ENCODE measurements at regions not wholly inside any gene's neighbourhood (a gene's known extent, or its start where the extent isn't known, plus 50 kb on each side); places are given as distances from the start of the nearest gene placed in this dataset.

DNA sequence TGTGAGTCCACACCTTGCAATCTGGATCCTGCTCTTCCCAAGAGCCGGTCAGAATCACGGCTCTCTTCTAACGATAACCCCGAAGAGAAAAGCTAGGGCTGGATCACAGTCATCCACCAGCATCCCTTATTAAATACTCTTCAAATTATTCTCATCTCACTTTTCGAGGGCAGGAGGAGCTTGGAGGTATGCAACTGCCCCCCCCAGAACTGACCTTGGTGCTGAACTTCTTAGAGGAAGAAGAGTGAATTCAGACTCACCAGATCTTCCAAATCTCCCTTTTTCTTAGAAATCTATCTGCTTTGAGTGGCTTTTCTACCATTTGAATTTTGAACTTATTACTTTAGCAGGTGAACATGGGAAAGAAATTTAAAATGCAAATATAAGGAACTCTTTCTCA is 75.7 kb downstream of the MED10 start:
- no peak for DNase-seq (ENCODE audit: low read depth in 2 of 2)
- no peaks in the 10 kb centered on the region for H3K36me3 ChIP-seq (ENCODE audit: control insufficient read depth, insufficient read depth, low read length)
- no peaks in the 10 kb centered on the region for H4K20me1 ChIP-seq (ENCODE audit: control insufficient read depth, extremely low read depth, insufficient read depth, low read length)
- H3K4me2 ChIP-seq (ENCODE audit: extremely low read depth, insufficient read depth, low read length): no peak overlapping the region
- H3K27ac ChIP-seq (ENCODE audit: insufficient read depth, low read length): no peak overlapping the region
- TF ChIP-seq EZH2 (IDR thresholded peaks at IDR 0.05; ENCODE audit: low read length, missing control alignments): no peak
- TF ChIP-seq, protein P1, sequence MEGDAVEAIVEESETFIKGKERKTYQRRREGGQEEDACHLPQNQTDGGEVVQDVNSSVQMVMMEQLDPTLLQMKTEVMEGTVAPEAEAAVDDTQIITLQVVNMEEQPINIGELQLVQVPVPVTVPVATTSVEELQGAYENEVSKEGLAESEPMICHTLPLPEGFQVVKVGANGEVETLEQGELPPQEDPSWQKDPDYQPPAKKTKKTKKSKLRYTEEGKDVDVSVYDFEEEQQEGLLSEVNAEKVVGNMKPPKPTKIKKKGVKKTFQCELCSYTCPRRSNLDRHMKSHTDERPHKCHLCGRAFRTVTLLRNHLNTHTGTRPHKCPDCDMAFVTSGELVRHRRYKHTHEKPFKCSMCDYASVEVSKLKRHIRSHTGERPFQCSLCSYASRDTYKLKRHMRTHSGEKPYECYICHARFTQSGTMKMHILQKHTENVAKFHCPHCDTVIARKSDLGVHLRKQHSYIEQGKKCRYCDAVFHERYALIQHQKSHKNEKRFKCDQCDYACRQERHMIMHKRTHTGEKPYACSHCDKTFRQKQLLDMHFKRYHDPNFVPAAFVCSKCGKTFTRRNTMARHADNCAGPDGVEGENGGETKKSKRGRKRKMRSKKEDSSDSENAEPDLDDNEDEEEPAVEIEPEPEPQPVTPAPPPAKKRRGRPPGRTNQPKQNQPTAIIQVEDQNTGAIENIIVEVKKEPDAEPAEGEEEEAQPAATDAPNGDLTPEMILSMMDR (conservative IDR thresholded peaks at IDR 0.05 in 1 of 2, IDR thresholded peaks at IDR 0.05 in 1 of 2; ENCODE audit: low read depth in 1 of 2, low read length in 2 of 2): no peak
- H3K4me1 ChIP-seq (ENCODE audit: control insufficient read depth, extremely low read depth, insufficient read depth, low read length): no peaks in the 10 kb centered on the region
- H3K9me3 ChIP-seq (ENCODE audit: control insufficient read depth, insufficient read depth, low read depth, low read length): no peaks in the 10 kb centered on the region
- H3K27me3 ChIP-seq (ENCODE audit: control insufficient read depth, insufficient read depth, low read length): no peaks in the 10 kb centered on the region
- H2AFZ ChIP-seq (ENCODE audit: low read length): no peak overlapping the region
- no peak overlapping the region for H3K4me3 ChIP-seq (replicated peaks in 1 of 4; ENCODE audit: control extremely low read depth in 1 of 4, insufficient read depth in 1 of 4, low read depth in 3 of 4, low read length in 4 of 4)
- H3K9ac ChIP-seq (ENCODE audit: insufficient read depth, low read length): no peak overlapping the region
- H3K79me2 ChIP-seq (ENCODE audit: control insufficient read depth, insufficient read depth, low read length): no peaks in the 10 kb centered on the region

DNA sequence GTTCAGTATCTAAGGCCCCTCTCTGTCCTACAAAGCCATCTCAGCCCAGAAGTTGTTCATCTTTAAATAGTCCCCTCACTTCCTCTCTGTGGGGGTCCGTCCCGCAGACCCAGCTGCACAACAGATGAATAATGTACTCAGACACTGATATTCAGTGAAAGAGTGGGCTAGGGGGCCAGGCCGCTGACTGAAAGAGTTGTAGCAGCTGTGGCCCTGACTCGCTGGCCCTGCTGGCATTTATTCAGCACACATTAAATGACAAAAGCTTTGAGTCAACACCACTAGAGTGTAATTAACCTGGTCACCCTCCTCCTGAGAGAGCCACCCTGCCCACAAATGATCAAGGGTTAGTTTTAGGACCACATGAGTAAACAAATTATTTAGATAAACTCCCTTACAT is 76.3 kb downstream of the MED10 start:
- H3K4me2 ChIP-seq (ENCODE audit: extremely low read depth, insufficient read depth, low read length): no peak overlapping the region

DNA sequence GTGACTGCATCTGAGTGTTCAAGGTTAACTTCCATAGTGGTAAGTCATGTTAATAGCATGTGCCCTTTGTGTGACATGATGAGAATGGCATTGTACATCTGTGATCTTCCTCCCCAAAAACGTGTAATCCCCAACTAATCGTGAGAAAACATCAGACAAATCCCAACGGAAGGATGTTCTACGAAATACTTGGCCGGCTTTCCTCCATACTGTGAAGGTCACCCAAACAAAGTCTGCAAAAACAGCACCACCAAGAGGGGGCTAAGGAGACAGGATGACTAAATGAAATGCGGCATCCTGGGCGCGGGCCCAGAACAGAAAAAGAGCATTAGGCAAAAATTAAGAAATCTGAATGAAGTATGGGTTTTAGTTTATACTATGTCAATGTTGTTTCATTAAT is 81.8 kb downstream of the MED10 start:
- no peak for TF ChIP-seq EZH2 (IDR thresholded peaks at IDR 0.05; ENCODE audit: low read length, missing control alignments)
- TF ChIP-seq, protein P1 (conservative IDR thresholded peaks at IDR 0.05 in 1 of 2, IDR thresholded peaks at IDR 0.05 in 1 of 2; ENCODE audit: low read depth in 1 of 2, low read length in 2 of 2): no peak
- H3K4me3 ChIP-seq (replicated peaks in 1 of 4; ENCODE audit: control extremely low read depth in 1 of 4, insufficient read depth in 1 of 4, low read depth in 3 of 4, low read length in 4 of 4): no peak overlapping the region
- H3K27ac ChIP-seq (ENCODE audit: insufficient read depth, low read length): no peak overlapping the region
- no peaks in the 10 kb centered on the region for H3K36me3 ChIP-seq (ENCODE audit: control insufficient read depth, insufficient read depth, low read length)
- H2AFZ ChIP-seq (ENCODE audit: low read length): no peak overlapping the region
- no peak overlapping the region for H3K9ac ChIP-seq (ENCODE audit: insufficient read depth, low read length)
- H3K79me2 ChIP-seq (ENCODE audit: control insufficient read depth, insufficient read depth, low read length): no peaks in the 10 kb centered on the region
- H3K4me2 ChIP-seq (ENCODE audit: extremely low read depth, insufficient read depth, low read length): no peak overlapping the region
- H3K27me3 ChIP-seq (ENCODE audit: control insufficient read depth, insufficient read depth, low read length): no peaks in the 10 kb centered on the region
- no peaks in the 10 kb centered on the region for H3K4me1 ChIP-seq (ENCODE audit: control insufficient read depth, extremely low read depth, insufficient read depth, low read length)
- no peak for DNase-seq (ENCODE audit: low read depth in 2 of 2)
- H4K20me1 ChIP-seq (ENCODE audit: control insufficient read depth, extremely low read depth, insufficient read depth, low read length): no peaks in the 10 kb centered on the region
- no peaks in the 10 kb centered on the region for H3K9me3 ChIP-seq (ENCODE audit: control insufficient read depth, insufficient read depth, low read depth, low read length)

More for the DNA sequence above, 76.3 kb downstream of the MED10 start:
- TF ChIP-seq, protein P1 (conservative IDR thresholded peaks at IDR 0.05 in 1 of 2, IDR thresholded peaks at IDR 0.05 in 1 of 2; ENCODE audit: low read depth in 1 of 2, low read length in 2 of 2): no peak
- TF ChIP-seq EZH2 (IDR thresholded peaks at IDR 0.05; ENCODE audit: low read length, missing control alignments): no peak
- Histone ChIP-seq H3K9me3 (ENCODE audit: control insufficient read depth, insufficient read depth, low read depth, low read length) (no peaks in the 10 kb centered on the region), H2AFZ (ENCODE audit: low read length) (no peak overlapping the region), H3K4me3 (replicated peaks in 1 of 4; ENCODE audit: control extremely low read depth in 1 of 4, insufficient read depth in 1 of 4, low read depth in 3 of 4, low read length in 4 of 4) (no peak overlapping the region), H3K27ac (ENCODE audit: insufficient read depth, low read length) (no peak overlapping the region), H3K36me3 (ENCODE audit: control insufficient read depth, insufficient read depth, low read length) (no peaks in the 10 kb centered on the region), H3K9ac (ENCODE audit: insufficient read depth, low read length) (no peak overlapping the region), H3K79me2 (ENCODE audit: control insufficient read depth, insufficient read depth, low read length) (no peaks in the 10 kb centered on the region), H3K27me3 (ENCODE audit: control insufficient read depth, insufficient read depth, low read length) (no peaks in the 10 kb centered on the region), H4K20me1 (ENCODE audit: control insufficient read depth, extremely low read depth, insufficient read depth, low read length) (no peaks in the 10 kb centered on the region), H3K4me1 (ENCODE audit: control insufficient read depth, extremely low read depth, insufficient read depth, low read length) (no peaks in the 10 kb centered on the region)
- DNase-seq (ENCODE audit: low read depth in 2 of 2): no peak

Data from fibroblast of lung (primary cell).